Right cardiac atrium (tissue), 5 donors: ENCODE measurements at regions not wholly inside any gene's neighbourhood (a gene's known extent, or its start where the extent isn't known, plus 50 kb on each side); places are given as distances from the start of the nearest gene placed in this dataset.
"Not testable (repeated sequence)": the region's sequence is repeated elsewhere in the genome, so short reads cannot be mapped to it uniquely, and the experiment has no call there.

Experiments used
- ATAC-seq, 2 donors: fragments of 200-7000 bp; cut with Tn5 transposase; one replicate each; pipeline versions ENCODE4 v1.8.0 to v1.9.1; 2020; ENCODE audit warnings: moderate library complexity in 2 of 2, mild to moderate bottlenecking in 1 of 2
- DNase-seq, 3 donors: peaks; one replicate each; pipeline ENCODE4 v3.0.0-alpha.2; 2020
- H3K27ac ChIP-seq: one replicate; pipeline ENCODE4 v1.5.1; 2013; ENCODE audit warnings: mild to moderate bottlenecking, low read length, control low read depth, moderate library complexity
- H3K27me3 ChIP-seq: one replicate; pipeline ENCODE4 v1.6.1; 2013; ENCODE audit not compliant: control insufficient read depth, insufficient read depth
- H3K4me1 ChIP-seq: one replicate; pipeline ENCODE4 v1.6.1; 2013; ENCODE audit warnings: low read length; ENCODE audit not compliant: control insufficient read depth, insufficient read depth
- H3K4me3 ChIP-seq: one replicate; pipeline ENCODE4 v1.5.1; 2013; ENCODE audit warnings: low read length, control low read depth
- H3K9me3 ChIP-seq: one replicate; pipeline ENCODE4 v1.6.1; 2013; ENCODE audit warnings: low read length; ENCODE audit not compliant: control insufficient read depth
- WGBS: extraction: QIAGEN DNeasy Blood & Tissue Kit; methylation state at CpG from one replicate; pipeline ENCODE4 v1.1.7; 2013; 5-methylcytosine and 5-hydroxymethylcytosine counted together
- intact Hi-C, 4 donors: fragments of 100-400 bp; cut with DNase I; formaldehyde crosslinking; loops; one replicate each; pipeline versions ENCODE4 v1.11.0 to v1.14.0; 2022 to 2023
- donor health status: healthy with polysubstance abuse.
- donor health status: DM: no; HTN: yes; CAD: no.
- donor health status: DM: no; HTN: no; CAD: no.
- donor health status: DM: no; HTN: yes; CAD: no; lungs with severe emphysema.
- donor health status: DM: yes; HTN: yes; CAD: no.

GRCh38 chr16:13315642-13316427, 414.4 kb downstream of the SHISA9 start:
- H3K9me3 ChIP-seq: no peaks in the 10 kb centered on the region
- no peak overlapping the region for H3K4me3 ChIP-seq
- no peak overlapping the region for H3K27ac ChIP-seq
- DNase-seq (no peak), ATAC-seq (no peak)
- H3K4me1 ChIP-seq: no peaks in the 10 kb centered on the region
- H3K27me3 ChIP-seq: no peaks in the 10 kb centered on the region
- intact Hi-C loops: no loop called here
- 60% methylated on average over 5 of the region's 5 CpGs for WGBS

- DNase-seq (no peak), ATAC-seq (no peak)
- intact Hi-C loops: loop anchor here in 1 of 4 donors (10.0 kb wide), 1 partner anchor 58 kb away; no protein-coding TSS in a partner anchor
- Histone ChIP-seq H3K4me1 (no peaks in the 10 kb centered on the region), H3K4me3 (no peak overlapping the region), H3K27ac (no peak overlapping the region), H3K27me3 (no peaks in the 10 kb centered on the region), H3K9me3 (no peaks in the 10 kb centered on the region)
- WGBS: 56% methylated on average over 2 of the region's 2 CpGs
Observed at GRCh38 chr16:13322336-13322735, 420.9 kb downstream of the SHISA9 start.

GRCh38 chr16:13324851-13325250, 423.5 kb downstream of the SHISA9 start:
- H3K4me3 ChIP-seq: no peak overlapping the region
- intact Hi-C loops: loop anchor here in 1 of 4 donors (10.0 kb wide), 1 partner anchor 60 kb away; no protein-coding TSS in a partner anchor
- no peaks in the 10 kb centered on the region for H3K9me3 ChIP-seq
- no peaks in the 10 kb centered on the region for H3K27me3 ChIP-seq
- 41% methylated on average over 2 of the region's 2 CpGs for WGBS
- DNase-seq: no peak
- H3K27ac ChIP-seq: no peak overlapping the region
- ATAC-seq: no peak
- no peaks in the 10 kb centered on the region for H3K4me1 ChIP-seq

GRCh38 chr16:13325396-13325795, 424.0 kb downstream of the SHISA9 start:
- intact Hi-C loops: loop anchor here in 1 of 4 donors (10.0 kb wide), 1 partner anchor 61 kb away; no protein-coding TSS in a partner anchor
- no peak overlapping the region for H3K27ac ChIP-seq
- no peak overlapping the region for H3K4me3 ChIP-seq
- no peak for DNase-seq
- H3K9me3 ChIP-seq: no peaks in the 10 kb centered on the region
- no peaks in the 10 kb centered on the region for H3K27me3 ChIP-seq
- no peaks in the 10 kb centered on the region for H3K4me1 ChIP-seq
- WGBS: 60% methylated on average over 5 of the region's 5 CpGs
- no peak for ATAC-seq

GRCh38 chr16:13331918-13332317, 430.5 kb downstream of the SHISA9 start:
- no peak overlapping the region for H3K4me3 ChIP-seq
- no peak for ATAC-seq
- H3K27ac ChIP-seq: no peak overlapping the region
- H3K4me1 ChIP-seq: no peaks in the 10 kb centered on the region
- no peak for DNase-seq
- WGBS: 87% methylated on average over 2 of the region's 2 CpGs
- H3K9me3 ChIP-seq: no peaks in the 10 kb centered on the region
- intact Hi-C loops: no loop called here
- no peaks in the 10 kb centered on the region for H3K27me3 ChIP-seq

- intact Hi-C loops: no loop called here
- no peak overlapping the region for H3K4me3 ChIP-seq
- DNase-seq: no peak
- no peaks in the 10 kb centered on the region for H3K9me3 ChIP-seq
- H3K27me3 ChIP-seq: no peaks in the 10 kb centered on the region
- WGBS: 53% methylated on average over 7 of the region's 7 CpGs
- no peaks in the 10 kb centered on the region for H3K4me1 ChIP-seq
- H3K27ac ChIP-seq: no peak overlapping the region
- ATAC-seq: no peak
Observed at GRCh38 chr16:13332713-13333255, 431.4 kb downstream of the SHISA9 start.

GRCh38 chr16:13333336-13333735, 431.9 kb downstream of the SHISA9 start:
- no peaks in the 10 kb centered on the region for H3K9me3 ChIP-seq
- no peak for ATAC-seq
- H3K4me1 ChIP-seq: no peaks in the 10 kb centered on the region
- DNase-seq: no peak
- H3K27me3 ChIP-seq: no peaks in the 10 kb centered on the region
- H3K4me3 ChIP-seq: no peak overlapping the region
- H3K27ac ChIP-seq: no peak overlapping the region
- 60% methylated on average over 2 of the region's 2 CpGs for WGBS
- intact Hi-C loops: no loop called here

GRCh38 chr16:13335879-13336278, 434.5 kb downstream of the SHISA9 start:
- DNase-seq: no peak
- intact Hi-C loops: no loop called here
- Histone ChIP-seq H3K27me3 (no peaks in the 10 kb centered on the region), H3K27ac (no peak overlapping the region), H3K9me3 (peaks cover 2% of the 10 kb centered on the region), H3K4me1 (no peaks in the 10 kb centered on the region), H3K4me3 (no peak overlapping the region)
- no peak for ATAC-seq
- 79% methylated on average over 6 of the region's 6 CpGs for WGBS

GRCh38 chr16:13336335-13336734, 434.9 kb downstream of the SHISA9 start:
- WGBS: 41% methylated on average over 1 of the region's 1 CpG
- no peaks in the 10 kb centered on the region for H3K4me1 ChIP-seq
- intact Hi-C loops: no loop called here
- DNase-seq (no peak), ATAC-seq (no peak)
- H3K27me3 ChIP-seq: no peaks in the 10 kb centered on the region
- no peak overlapping the region for H3K27ac ChIP-seq
- H3K9me3 ChIP-seq: peaks cover 2% of the 10 kb centered on the region
- no peak overlapping the region for H3K4me3 ChIP-seq

- H3K4me1 ChIP-seq, H3K27me3 ChIP-seq, ATAC-seq, intact Hi-C loops, H3K4me3 ChIP-seq, H3K9me3 ChIP-seq, H3K27ac ChIP-seq, DNase-seq: not testable (repeated sequence)
- WGBS: 60% methylated on average over 6 of the region's 6 CpGs
Observed at GRCh38 chr16:13336907-13337881, 435.8 kb downstream of the SHISA9 start.

- H3K27ac ChIP-seq: no peak overlapping the region
- peaks cover 2% of the 10 kb centered on the region for H3K9me3 ChIP-seq
- ATAC-seq (no peak), DNase-seq (no peak)
- no peaks in the 10 kb centered on the region for H3K27me3 ChIP-seq
- H3K4me3 ChIP-seq: no peak overlapping the region
- intact Hi-C loops: no loop called here
- no peaks in the 10 kb centered on the region for H3K4me1 ChIP-seq
- 54% methylated on average over 3 of the region's 3 CpGs for WGBS
Observed at GRCh38 chr16:13338044-13338443, 436.6 kb downstream of the SHISA9 start.
